Transverse colon (tissue), 4 donors: ENCODE measurements at regions not wholly inside any gene's neighbourhood (a gene's known extent, or its start where the extent isn't known, plus 50 kb on each side); places are given as distances from the start of the nearest gene placed in this dataset.

ENCODE experiments used
- EP300 ChIP-seq: sonication (generic); formaldehyde crosslinking; IDR thresholded peaks from one replicate; pipeline ENCODE4 v1.6.1; 2017; ENCODE audit warnings: antibody characterized with exemption, low read depth
- POLR2A ChIP-seq: fragments of 450-650 bp; IDR thresholded peaks from one replicate; pipeline ENCODE4 v1.6.1; 2016; ENCODE audit warnings: antibody characterized with exemption, mild to moderate bottlenecking, moderate library complexity
- POLR2AphosphoS5 ChIP-seq, 3 donors: sonication (generic); formaldehyde crosslinking; IDR thresholded peaks; one replicate each; pipeline ENCODE4 v1.6.1; 2016; ENCODE audit warnings: antibody characterized with exemption in 3 of 3
- TF ChIP-seq, protein P1 (sequence below), 5 experiments: fragments of 200-600 bp in 3 of 5; fragments of 450-650 bp in 2 of 5; sonication (generic) in 3 of 5; IDR thresholded peaks; 1 replicate in 2 of 5; 2 replicates in 3 of 5; pipeline ENCODE4 v1.5.1; 2016 to 2017; ENCODE audit warnings: antibody characterized with exemption in 5 of 5, inconsistent platforms in 3 of 5, mild to moderate bottlenecking in 2 of 5, moderate library complexity in 1 of 5

DNA sequence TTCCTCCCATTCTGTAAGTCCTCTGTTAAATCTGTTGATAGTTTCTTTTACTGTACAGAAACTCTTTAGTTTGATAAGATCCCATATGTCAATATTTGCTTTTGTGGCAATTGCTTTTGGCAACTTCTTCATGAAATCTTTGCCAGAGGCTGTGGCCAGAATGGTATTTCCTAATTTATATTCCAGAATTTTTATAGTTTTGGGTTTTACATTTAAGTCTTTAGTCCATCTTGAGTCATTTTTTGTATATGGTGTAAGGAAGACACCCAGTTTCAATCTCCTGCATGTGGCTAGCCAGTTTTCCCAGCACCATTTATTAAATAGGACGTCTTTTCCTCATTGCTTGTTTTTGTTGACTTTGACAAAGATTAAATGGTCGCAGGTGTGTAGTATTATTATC lies 372.4 kb upstream of the CADM2 start:
- TF ChIP-seq, protein P1, sequence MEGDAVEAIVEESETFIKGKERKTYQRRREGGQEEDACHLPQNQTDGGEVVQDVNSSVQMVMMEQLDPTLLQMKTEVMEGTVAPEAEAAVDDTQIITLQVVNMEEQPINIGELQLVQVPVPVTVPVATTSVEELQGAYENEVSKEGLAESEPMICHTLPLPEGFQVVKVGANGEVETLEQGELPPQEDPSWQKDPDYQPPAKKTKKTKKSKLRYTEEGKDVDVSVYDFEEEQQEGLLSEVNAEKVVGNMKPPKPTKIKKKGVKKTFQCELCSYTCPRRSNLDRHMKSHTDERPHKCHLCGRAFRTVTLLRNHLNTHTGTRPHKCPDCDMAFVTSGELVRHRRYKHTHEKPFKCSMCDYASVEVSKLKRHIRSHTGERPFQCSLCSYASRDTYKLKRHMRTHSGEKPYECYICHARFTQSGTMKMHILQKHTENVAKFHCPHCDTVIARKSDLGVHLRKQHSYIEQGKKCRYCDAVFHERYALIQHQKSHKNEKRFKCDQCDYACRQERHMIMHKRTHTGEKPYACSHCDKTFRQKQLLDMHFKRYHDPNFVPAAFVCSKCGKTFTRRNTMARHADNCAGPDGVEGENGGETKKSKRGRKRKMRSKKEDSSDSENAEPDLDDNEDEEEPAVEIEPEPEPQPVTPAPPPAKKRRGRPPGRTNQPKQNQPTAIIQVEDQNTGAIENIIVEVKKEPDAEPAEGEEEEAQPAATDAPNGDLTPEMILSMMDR (IDR thresholded peaks at IDR 0.05), result no peak
- no peak for TF ChIP-seq POLR2AphosphoS5 (IDR thresholded peaks at IDR 0.05)
- no peak for TF ChIP-seq POLR2A
- TF ChIP-seq EP300, result no peak
